ENCODE measurements at regions not wholly inside any gene's neighbourhood (a gene's known extent, or its start where the extent isn't known, plus 50 kb on each side); places are given as distances from the start of the nearest gene placed in this dataset.

DNA sequence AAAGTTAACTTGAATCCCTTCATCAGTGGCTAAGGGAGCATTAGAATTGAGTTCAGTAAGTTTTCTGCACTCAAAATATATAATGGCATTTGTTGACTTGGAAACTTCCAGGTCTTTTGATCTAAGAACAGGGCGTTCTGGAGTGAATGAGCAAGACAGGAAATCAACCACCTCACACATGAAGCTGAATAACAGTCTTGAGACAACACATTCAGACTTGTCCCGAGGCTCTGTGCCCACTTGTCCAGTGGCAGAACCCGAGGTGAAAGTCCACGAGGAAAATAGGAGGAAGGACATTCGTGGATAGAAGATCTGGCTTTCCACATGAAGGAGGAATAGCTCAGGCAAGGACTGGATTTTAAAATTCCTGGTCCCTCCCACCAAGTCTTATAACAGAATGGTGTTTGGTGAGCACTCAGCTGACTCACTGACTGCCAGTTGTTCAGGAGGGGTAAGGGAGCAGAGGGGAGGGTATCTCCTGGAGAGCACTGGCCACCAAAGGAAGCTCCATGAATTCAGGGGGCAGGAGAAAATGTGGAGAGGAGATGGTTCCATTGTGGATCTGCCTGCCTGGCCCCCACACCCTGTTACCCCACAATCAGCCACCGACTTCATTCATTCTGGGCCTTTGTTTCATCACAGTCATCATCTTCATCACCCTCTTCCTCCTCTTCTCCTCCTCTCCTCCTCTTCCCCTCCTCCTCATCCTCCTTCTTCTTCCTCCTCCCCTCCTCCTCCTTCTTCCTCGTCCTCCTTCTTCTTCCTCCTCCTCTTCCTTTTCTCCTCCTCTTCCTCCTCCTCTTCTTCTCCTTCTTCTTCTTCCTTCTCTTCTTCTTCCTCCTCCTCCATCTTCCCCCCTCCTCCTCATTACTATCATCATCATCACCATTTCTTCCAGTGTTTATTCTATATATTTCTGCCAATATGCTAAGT lies 620.1 kb downstream of the MED13L start:
- no peak overlapping the region for H3K9ac ChIP-seq (ENCODE audit: low read length)
- H3K4me2 ChIP-seq (ENCODE audit: low read depth, low read length, poor library complexity, severe bottlenecking) = no peak overlapping the region
- H3K9me2 ChIP-seq (replicated peaks; ENCODE audit: insufficient read depth, low read length) = no peaks in the 10 kb centered on the region; the same call in 1 of the 2 replicates
- no peak overlapping the region for H3K27ac ChIP-seq (ENCODE audit: low read length)
- no peaks in the 10 kb centered on the region for H3K36me3 ChIP-seq (ENCODE audit: insufficient read depth, low read length)
- no peaks in the 10 kb centered on the region for H4K20me1 ChIP-seq (ENCODE audit: insufficient read depth, low read depth, low read length)
- H3K4me1 ChIP-seq (ENCODE audit: low read length) = no peaks in the 10 kb centered on the region
- no peak overlapping the region for H3K4me3 ChIP-seq (ENCODE audit: low read length)
- H3K9me3 ChIP-seq (ENCODE audit: low read length) = no peaks in the 10 kb centered on the region
- DNase-seq = no peak
- no peaks in the 10 kb centered on the region for H3K79me2 ChIP-seq (ENCODE audit: low read length)
- H3K27me3 ChIP-seq (ENCODE audit: low read length) = no peaks in the 10 kb centered on the region
- no peak overlapping the region for H2AFZ ChIP-seq (ENCODE audit: low read length)

DNA sequence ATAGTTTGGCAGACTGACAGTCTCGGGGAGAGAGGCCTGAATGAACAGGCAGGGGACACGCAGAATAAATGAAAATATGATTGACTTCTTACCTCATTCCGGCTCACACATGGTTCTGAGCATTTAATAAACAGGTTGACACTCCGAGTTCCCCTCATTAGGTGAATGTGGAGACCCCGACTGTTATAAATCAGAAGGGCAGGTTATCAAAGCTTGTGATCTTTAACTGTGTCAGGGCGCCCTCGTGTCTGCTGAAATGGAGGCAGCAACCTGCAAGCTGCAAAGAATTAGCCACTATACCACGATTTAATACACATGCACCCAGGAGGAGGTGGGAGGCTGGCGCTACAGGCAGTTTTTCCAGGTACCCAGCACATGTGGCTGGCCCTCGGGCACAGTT lies 627.5 kb downstream of the MED13L start:
- Histone ChIP-seq H3K79me2 (ENCODE audit: low read length) (no peaks in the 10 kb centered on the region), H3K27ac (ENCODE audit: low read length) (no peak overlapping the region), H3K4me2 (ENCODE audit: low read depth, low read length, poor library complexity, severe bottlenecking) (no peak overlapping the region), H3K36me3 (ENCODE audit: insufficient read depth, low read length) (no peaks in the 10 kb centered on the region), H3K9me3 (ENCODE audit: low read length) (no peaks in the 10 kb centered on the region), H3K4me3 (ENCODE audit: low read length) (no peak overlapping the region), H3K4me1 (ENCODE audit: low read length) (no peaks in the 10 kb centered on the region), H3K9ac (ENCODE audit: low read length) (no peak overlapping the region), H3K9me2 (replicated peaks; ENCODE audit: insufficient read depth, low read length) (no peaks in the 10 kb centered on the region), H3K27me3 (ENCODE audit: low read length) (no peaks in the 10 kb centered on the region; the same call in 1 of the 2 replicates), H2AFZ (ENCODE audit: low read length) (no peak overlapping the region), H4K20me1 (ENCODE audit: insufficient read depth, low read depth, low read length) (no peaks in the 10 kb centered on the region)
- no peak for DNase-seq

DNA sequence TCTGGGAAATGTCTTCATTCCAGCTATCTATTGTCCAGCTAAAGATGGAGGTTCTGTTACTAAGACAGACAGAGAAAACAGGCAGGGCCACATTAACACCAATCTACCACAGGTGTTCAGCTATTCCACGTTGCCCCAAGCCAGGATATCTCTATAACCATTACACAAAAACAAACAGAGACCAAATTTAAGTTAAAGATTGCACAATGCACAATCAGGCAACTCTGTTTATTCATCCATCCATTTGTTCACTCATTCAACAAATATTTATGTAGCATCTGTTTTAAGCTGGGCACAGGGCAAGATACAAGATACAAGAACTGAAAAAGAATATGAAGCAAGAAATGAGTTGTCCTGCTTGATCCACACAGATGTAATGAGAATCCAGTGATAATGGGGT lies 629.0 kb downstream of the MED13L start:
- Histone ChIP-seq H3K36me3 (ENCODE audit: insufficient read depth, low read length) (no peaks in the 10 kb centered on the region), H3K4me1 (ENCODE audit: low read length) (no peaks in the 10 kb centered on the region), H3K9me3 (ENCODE audit: low read length) (no peaks in the 10 kb centered on the region), H3K9ac (ENCODE audit: low read length) (no peak overlapping the region), H3K4me2 (ENCODE audit: low read depth, low read length, poor library complexity, severe bottlenecking) (no peak overlapping the region), H3K79me2 (ENCODE audit: low read length) (no peaks in the 10 kb centered on the region), H3K4me3 (ENCODE audit: low read length) (no peak overlapping the region), H3K27ac (ENCODE audit: low read length) (no peak overlapping the region), H3K27me3 (ENCODE audit: low read length) (no peaks in the 10 kb centered on the region; the same call in 1 of the 2 replicates), H2AFZ (ENCODE audit: low read length) (no peak overlapping the region), H4K20me1 (ENCODE audit: insufficient read depth, low read depth, low read length) (no peaks in the 10 kb centered on the region), H3K9me2 (replicated peaks; ENCODE audit: insufficient read depth, low read length) (no peaks in the 10 kb centered on the region)
- no peak for DNase-seq

DNA sequence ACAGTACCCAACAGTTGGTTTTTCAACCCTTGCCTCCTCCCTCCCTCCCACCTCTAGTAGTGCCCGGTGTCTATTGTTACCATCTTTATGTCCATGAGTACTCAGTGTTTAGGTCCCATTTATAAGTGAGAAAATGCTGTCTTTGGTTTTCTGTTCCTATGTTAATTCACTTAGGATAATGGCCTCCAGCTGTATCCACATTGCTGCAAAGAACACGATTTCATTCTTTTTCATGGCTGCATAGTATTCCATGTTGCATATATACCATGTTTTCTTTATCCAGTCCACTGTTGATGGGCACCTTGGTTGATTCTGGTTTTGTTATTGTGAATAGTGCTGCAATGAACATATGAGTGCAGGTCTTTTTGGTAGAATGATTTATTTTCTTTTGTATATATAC lies 631.3 kb downstream of the MED13L start:
- no peaks in the 10 kb centered on the region for H3K79me2 ChIP-seq (ENCODE audit: low read length)
- H2AFZ ChIP-seq (ENCODE audit: low read length) = no peak overlapping the region

DNA sequence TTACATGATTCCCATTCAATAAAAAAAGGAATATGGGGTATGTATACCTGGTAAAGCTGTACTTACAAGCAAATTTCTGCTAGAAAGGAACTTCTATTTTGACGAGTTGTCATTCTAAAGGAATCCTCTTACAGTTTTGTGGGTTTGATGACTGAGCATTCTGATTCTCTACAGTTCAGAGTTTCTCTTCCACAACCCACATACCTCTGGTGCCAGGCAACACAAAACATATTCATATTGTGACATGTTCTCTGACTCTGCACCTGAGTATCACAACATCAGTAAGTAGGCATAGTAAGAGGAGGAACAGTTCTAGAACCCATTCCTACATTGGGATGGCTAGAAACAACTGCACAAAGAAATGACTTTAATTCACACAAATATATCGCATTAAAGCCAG lies 636.6 kb downstream of the MED13L start:
- no peaks in the 10 kb centered on the region for H3K9me2 ChIP-seq (replicated peaks; ENCODE audit: insufficient read depth, low read length)
- no peak overlapping the region for H2AFZ ChIP-seq (ENCODE audit: low read length)
- H3K79me2 ChIP-seq (ENCODE audit: low read length) = no peaks in the 10 kb centered on the region
- no peaks in the 10 kb centered on the region for H3K4me1 ChIP-seq (ENCODE audit: low read length)
- H3K27me3 ChIP-seq (ENCODE audit: low read length) = no peaks in the 10 kb centered on the region
- no peak overlapping the region for H3K4me3 ChIP-seq (ENCODE audit: low read length)
- H3K9me3 ChIP-seq (ENCODE audit: low read length) = no peaks in the 10 kb centered on the region
- H4K20me1 ChIP-seq (ENCODE audit: insufficient read depth, low read depth, low read length) = no peaks in the 10 kb centered on the region
- no peak overlapping the region for H3K4me2 ChIP-seq (ENCODE audit: low read depth, low read length, poor library complexity, severe bottlenecking)
- no peaks in the 10 kb centered on the region for H3K36me3 ChIP-seq (ENCODE audit: insufficient read depth, low read length)
- DNase-seq = no peak
- H3K9ac ChIP-seq (ENCODE audit: low read length) = no peak overlapping the region
- H3K27ac ChIP-seq (ENCODE audit: low read length) = no peak overlapping the region

More for the DNA sequence above, 631.3 kb downstream of the MED13L start:
- no peaks in the 10 kb centered on the region for H3K9me2 ChIP-seq (replicated peaks; ENCODE audit: insufficient read depth, low read length)
- H3K9me3 ChIP-seq (ENCODE audit: low read length) = no peaks in the 10 kb centered on the region
- H3K4me2 ChIP-seq (ENCODE audit: low read depth, low read length, poor library complexity, severe bottlenecking) = no peak overlapping the region
- DNase-seq = no peak
- H3K4me3 ChIP-seq (ENCODE audit: low read length) = no peak overlapping the region
- H3K9ac ChIP-seq (ENCODE audit: low read length) = no peak overlapping the region
- H3K4me1 ChIP-seq (ENCODE audit: low read length) = no peaks in the 10 kb centered on the region
- no peak overlapping the region for H3K27ac ChIP-seq (ENCODE audit: low read length)
- no peaks in the 10 kb centered on the region for H4K20me1 ChIP-seq (ENCODE audit: insufficient read depth, low read depth, low read length)
- H3K27me3 ChIP-seq (ENCODE audit: low read length) = no peaks in the 10 kb centered on the region; the same call in 1 of the 2 replicates
- H3K36me3 ChIP-seq (ENCODE audit: insufficient read depth, low read length) = no peaks in the 10 kb centered on the region

DNA sequence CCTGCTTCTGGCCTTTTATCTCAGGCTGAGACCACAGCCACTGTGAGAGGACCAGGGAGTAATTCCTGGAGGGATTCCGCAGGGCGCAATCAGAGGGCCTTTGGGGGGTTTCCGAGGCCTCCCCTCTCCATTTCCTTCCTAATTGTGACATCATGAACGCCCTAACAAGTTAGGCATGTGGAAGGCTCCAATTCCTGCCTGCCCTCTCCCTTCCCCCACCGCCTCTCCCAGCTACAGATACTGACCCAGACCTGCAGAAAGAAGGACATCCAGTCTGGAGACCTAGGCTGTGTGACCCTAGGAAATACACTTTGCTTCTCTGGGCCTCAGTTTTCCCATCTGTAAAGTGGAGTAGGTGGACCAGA lies 637.9 kb downstream of the MED13L start:
- Histone ChIP-seq H3K27me3 (ENCODE audit: low read length) (no peaks in the 10 kb centered on the region), H4K20me1 (ENCODE audit: insufficient read depth, low read depth, low read length) (no peaks in the 10 kb centered on the region), H3K36me3 (ENCODE audit: insufficient read depth, low read length) (no peaks in the 10 kb centered on the region), H3K9me3 (ENCODE audit: low read length) (no peaks in the 10 kb centered on the region), H3K4me2 (ENCODE audit: low read depth, low read length, poor library complexity, severe bottlenecking) (no peak overlapping the region), H3K27ac (ENCODE audit: low read length) (no peak overlapping the region), H3K4me3 (ENCODE audit: low read length) (no peak overlapping the region), H3K4me1 (ENCODE audit: low read length) (no peaks in the 10 kb centered on the region), H3K79me2 (ENCODE audit: low read length) (no peaks in the 10 kb centered on the region), H2AFZ (ENCODE audit: low read length) (no peak overlapping the region), H3K9ac (ENCODE audit: low read length) (no peak overlapping the region), H3K9me2 (replicated peaks; ENCODE audit: insufficient read depth, low read length) (no peaks in the 10 kb centered on the region)
- DNase-seq = no peak

DNA sequence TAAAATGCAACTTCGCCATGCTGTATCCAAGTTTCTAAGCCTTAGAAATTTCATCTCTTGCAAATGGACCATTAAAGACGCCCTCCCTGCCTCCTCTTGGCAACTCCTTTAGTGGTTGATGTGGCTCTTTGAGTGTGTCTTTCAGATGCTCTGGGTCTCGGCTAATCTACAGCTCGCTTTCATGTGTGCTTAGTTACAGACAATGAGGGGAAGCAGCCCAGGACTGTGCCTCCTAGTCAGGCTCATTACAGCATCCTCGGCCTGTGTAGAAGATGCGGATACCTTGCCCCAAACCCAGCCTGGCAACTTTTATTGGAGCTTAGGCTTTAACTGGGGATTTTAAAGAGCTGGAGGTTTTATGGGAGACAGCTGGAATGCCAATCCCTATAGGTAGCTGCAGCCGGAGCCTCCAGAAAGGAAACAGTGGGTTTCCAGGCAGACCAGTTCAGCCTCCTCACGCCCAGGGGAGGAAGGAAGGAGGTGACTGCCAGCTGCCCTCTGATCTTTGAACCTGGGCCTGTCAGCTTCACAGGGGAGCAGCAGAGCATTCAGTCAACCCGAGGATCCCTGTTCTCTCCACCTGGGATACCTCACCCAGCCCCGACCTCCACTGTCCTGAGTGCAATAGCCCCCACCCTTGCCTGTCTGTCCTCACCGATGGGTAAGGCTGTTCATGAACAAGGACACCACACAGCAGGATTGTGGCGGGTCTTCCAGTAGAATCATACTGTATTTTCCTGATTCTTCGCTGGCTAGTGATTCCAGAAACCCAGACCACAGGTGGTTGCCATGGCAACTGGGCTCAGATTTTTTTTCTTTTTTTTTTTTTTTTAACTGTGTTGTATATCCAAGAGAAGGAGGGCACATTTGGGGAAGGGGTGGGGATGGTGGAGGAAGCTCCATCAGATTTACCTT lies 638.5 kb downstream of the MED13L start:
- Histone ChIP-seq H3K9me3 (ENCODE audit: low read length) (no peaks in the 10 kb centered on the region), H3K4me2 (ENCODE audit: low read depth, low read length, poor library complexity, severe bottlenecking) (no peak overlapping the region), H3K4me1 (ENCODE audit: low read length) (no peaks in the 10 kb centered on the region), H3K27me3 (ENCODE audit: low read length) (no peaks in the 10 kb centered on the region), H3K4me3 (ENCODE audit: low read length) (no peak overlapping the region), H3K9me2 (replicated peaks; ENCODE audit: insufficient read depth, low read length) (no peaks in the 10 kb centered on the region), H2AFZ (ENCODE audit: low read length) (no peak overlapping the region), H4K20me1 (ENCODE audit: insufficient read depth, low read depth, low read length) (no peaks in the 10 kb centered on the region), H3K79me2 (ENCODE audit: low read length) (no peaks in the 10 kb centered on the region), H3K36me3 (ENCODE audit: insufficient read depth, low read length) (no peaks in the 10 kb centered on the region), H3K27ac (ENCODE audit: low read length) (no peak overlapping the region), H3K9ac (ENCODE audit: low read length) (no peak overlapping the region)
- DNase-seq = no peak

DNA sequence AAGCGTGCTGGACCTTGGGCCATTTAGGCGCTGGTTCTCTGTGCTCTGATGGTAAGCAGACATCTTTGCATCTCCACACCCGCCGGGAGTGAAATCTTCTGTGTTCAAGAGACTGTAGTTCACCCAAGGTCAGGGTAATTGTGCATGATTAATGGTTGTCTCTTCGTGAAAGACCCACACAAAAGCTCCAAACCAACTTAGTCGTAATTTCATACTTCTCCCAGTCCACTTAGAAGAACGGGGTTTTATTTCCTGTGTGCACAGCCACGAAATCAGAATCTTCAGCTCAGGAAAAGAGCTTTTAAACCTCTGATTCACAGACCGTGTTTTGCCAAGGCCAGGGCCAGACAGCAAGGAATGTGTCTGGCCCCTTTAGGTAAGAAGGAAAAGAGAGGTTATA lies 640.9 kb downstream of the MED13L start:
- no peak overlapping the region for H3K4me3 ChIP-seq (ENCODE audit: low read length)
- no peaks in the 10 kb centered on the region for H3K4me1 ChIP-seq (ENCODE audit: low read length)
- no peaks in the 10 kb centered on the region for H3K79me2 ChIP-seq (ENCODE audit: low read length)
- H3K4me2 ChIP-seq (ENCODE audit: low read depth, low read length, poor library complexity, severe bottlenecking) = no peak overlapping the region
- H3K9me2 ChIP-seq (replicated peaks; ENCODE audit: insufficient read depth, low read length) = no peaks in the 10 kb centered on the region
- no peaks in the 10 kb centered on the region for H3K9me3 ChIP-seq (ENCODE audit: low read length)
- no peak overlapping the region for H3K27ac ChIP-seq (ENCODE audit: low read length)
- H3K36me3 ChIP-seq (ENCODE audit: insufficient read depth, low read length) = no peaks in the 10 kb centered on the region
- no peaks in the 10 kb centered on the region for H4K20me1 ChIP-seq (ENCODE audit: insufficient read depth, low read depth, low read length)
- H3K27me3 ChIP-seq (ENCODE audit: low read length) = no peaks in the 10 kb centered on the region
- no peak overlapping the region for H2AFZ ChIP-seq (ENCODE audit: low read length)
- no peak for DNase-seq
- H3K9ac ChIP-seq (ENCODE audit: low read length) = no peak overlapping the region

Data from Karpas-422 (cell line).